ENCODE measurements at regions not wholly inside any gene's neighbourhood (a gene's known extent, or its start where the extent isn't known, plus 50 kb on each side); places are given as distances from the start of the nearest gene placed in this dataset.

DNA sequence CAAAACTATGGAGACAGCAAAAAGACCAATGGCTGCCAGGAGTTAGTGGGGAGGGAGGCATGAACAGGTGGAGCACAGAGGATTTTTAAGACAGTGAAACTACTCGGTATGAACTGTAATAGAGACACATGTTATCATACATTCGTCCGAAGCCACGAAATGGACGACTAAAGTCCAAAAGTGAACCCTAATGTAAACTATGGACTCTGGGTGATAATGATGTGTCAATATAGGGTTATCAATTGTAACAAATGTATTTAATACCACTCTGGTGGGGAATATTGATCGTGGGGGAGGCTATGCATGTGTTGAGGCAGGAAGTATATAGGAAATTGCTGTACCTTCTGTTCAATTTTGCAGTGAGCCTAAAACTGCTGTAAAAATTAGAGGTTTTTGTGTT is 107.0 kb downstream of the CPN2 start:
- no peaks in the 10 kb centered on the region for H3K4me1 ChIP-seq
- no peaks in the 10 kb centered on the region for H3K9me3 ChIP-seq
- no peaks in the 10 kb centered on the region for H3K36me3 ChIP-seq
- no peaks in the 10 kb centered on the region for H3K27me3 ChIP-seq
- no peak overlapping the region for H3K27ac ChIP-seq
- H3K4me3 ChIP-seq: no peak overlapping the region
- DNase-seq: no peak
- intact Hi-C loops (cut with DNase I; ENCODE audit: low total_unique reads): no loop called here
- TF ChIP-seq POLR2A (IDR thresholded peaks at IDR 0.05): no peak
- TF ChIP-seq, protein P1, sequence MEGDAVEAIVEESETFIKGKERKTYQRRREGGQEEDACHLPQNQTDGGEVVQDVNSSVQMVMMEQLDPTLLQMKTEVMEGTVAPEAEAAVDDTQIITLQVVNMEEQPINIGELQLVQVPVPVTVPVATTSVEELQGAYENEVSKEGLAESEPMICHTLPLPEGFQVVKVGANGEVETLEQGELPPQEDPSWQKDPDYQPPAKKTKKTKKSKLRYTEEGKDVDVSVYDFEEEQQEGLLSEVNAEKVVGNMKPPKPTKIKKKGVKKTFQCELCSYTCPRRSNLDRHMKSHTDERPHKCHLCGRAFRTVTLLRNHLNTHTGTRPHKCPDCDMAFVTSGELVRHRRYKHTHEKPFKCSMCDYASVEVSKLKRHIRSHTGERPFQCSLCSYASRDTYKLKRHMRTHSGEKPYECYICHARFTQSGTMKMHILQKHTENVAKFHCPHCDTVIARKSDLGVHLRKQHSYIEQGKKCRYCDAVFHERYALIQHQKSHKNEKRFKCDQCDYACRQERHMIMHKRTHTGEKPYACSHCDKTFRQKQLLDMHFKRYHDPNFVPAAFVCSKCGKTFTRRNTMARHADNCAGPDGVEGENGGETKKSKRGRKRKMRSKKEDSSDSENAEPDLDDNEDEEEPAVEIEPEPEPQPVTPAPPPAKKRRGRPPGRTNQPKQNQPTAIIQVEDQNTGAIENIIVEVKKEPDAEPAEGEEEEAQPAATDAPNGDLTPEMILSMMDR (IDR thresholded peaks at IDR 0.05): no peak

DNA sequence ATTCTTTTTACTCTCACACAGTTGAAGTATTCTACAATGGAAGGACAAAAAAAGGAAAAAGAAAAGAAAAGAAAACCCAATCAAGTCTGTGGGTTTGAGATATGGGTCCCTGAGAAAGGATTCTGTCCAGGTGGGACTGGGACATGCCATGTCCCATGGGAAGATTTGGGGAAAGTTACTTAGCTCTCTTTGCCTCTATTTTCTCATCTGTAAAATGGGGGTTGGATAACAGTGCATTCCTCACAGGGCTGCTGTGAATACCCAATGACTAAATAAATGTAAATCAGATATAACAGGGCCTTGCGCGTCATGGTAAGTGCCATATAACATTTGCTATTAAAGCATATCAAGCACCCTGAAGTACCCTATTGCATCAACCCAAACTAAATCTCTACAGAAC is 105.7 kb downstream of the CPN2 start:
- Histone ChIP-seq H3K27ac (no peak overlapping the region), H3K27me3 (no peaks in the 10 kb centered on the region), H3K4me1 (peaks cover 0 to 8% of the 10 kb centered on the region in 2 donors), H3K36me3 (no peaks in the 10 kb centered on the region), H3K4me3 (no peak overlapping the region), H3K9me3 (no peaks in the 10 kb centered on the region)
- no peak for TF ChIP-seq POLR2A (IDR thresholded peaks at IDR 0.05)
- TF ChIP-seq, protein P1 (IDR thresholded peaks at IDR 0.05): no peak
- intact Hi-C loops (cut with DNase I; ENCODE audit: low total_unique reads): no loop called here
- no peak for DNase-seq

DNA sequence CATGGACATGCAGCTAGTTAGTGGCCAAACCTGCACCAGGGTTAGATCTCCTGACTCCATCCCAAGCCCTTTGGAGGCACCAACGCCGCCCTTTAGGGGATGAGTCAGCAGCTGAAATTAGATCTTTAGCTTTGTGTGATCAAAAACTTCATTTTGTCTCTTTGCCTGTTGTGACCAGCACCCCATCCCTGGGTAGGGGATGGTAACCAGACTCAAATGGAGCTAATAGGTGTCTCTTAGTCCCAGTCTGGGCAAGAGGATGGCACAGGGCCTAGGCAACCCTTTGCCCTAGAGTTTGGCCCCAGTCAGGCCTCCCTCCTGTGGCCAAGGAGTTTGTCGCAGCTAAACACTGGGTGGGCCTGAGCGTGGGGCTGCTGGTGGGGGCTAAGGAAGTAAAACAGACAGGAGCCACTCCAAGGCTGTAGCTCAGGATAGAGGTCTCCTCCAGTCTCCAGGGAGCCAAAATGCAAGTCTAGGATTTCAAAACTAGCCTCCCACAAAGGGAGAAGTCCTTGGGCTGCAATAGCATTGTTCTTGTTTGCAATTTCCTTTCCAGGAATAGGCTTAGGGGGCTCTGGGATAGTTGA is 105.1 kb downstream of the CPN2 start:
- DNase-seq: no peak
- no peak for TF ChIP-seq POLR2A (IDR thresholded peaks at IDR 0.05)
- TF ChIP-seq, protein P1 (IDR thresholded peaks at IDR 0.05): no peak
- Histone ChIP-seq H3K4me1 (peaks cover 0 to 14% of the 10 kb centered on the region in 2 donors), H3K36me3 (no peaks in the 10 kb centered on the region), H3K27ac (no peak overlapping the region), H3K9me3 (no peaks in the 10 kb centered on the region), H3K27me3 (no peaks in the 10 kb centered on the region), H3K4me3 (no peak overlapping the region)
- intact Hi-C loops (cut with DNase I; ENCODE audit: low total_unique reads): no loop called here

DNA sequence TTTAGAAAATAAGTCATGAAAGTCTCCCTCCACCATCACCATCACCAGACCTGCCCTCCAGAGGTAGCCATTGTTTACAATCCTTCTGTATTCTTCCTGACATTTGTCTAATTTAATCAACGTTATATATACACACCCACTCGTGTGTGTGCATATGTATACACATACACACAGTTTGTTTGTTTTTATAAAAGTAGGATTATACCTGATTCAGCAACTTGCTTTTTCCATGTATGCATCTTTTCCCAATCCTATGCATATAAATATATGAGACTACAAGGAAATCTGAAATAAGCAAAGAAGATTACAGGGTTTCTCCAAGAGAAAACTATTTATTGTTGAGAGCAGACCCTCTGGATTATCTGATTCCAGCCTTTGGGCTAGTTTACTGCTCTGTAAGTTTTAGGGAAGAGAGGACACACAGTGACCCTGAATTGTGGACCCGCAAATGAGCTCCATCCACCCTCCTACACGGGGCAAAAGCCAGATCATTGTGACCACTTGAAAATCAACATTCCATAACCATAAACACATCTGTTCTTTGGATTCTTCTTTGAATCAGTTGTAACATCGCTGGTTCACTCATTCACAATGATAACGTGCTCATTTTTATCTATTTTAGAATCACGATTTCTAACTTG is 104.3 kb downstream of the CPN2 start:
- no peak for DNase-seq
- H3K4me1 ChIP-seq: peaks cover 0 to 14% of the 10 kb centered on the region in 2 donors
- H3K27me3 ChIP-seq: no peaks in the 10 kb centered on the region
- intact Hi-C loops (cut with DNase I; ENCODE audit: low total_unique reads): no loop called here
- no peaks in the 10 kb centered on the region for H3K36me3 ChIP-seq
- H3K9me3 ChIP-seq: no peaks in the 10 kb centered on the region
- no peak for TF ChIP-seq POLR2A (IDR thresholded peaks at IDR 0.05)
- TF ChIP-seq, protein P1 (IDR thresholded peaks at IDR 0.05): no peak
- H3K27ac ChIP-seq: no peak overlapping the region
- H3K4me3 ChIP-seq: no peak overlapping the region

DNA sequence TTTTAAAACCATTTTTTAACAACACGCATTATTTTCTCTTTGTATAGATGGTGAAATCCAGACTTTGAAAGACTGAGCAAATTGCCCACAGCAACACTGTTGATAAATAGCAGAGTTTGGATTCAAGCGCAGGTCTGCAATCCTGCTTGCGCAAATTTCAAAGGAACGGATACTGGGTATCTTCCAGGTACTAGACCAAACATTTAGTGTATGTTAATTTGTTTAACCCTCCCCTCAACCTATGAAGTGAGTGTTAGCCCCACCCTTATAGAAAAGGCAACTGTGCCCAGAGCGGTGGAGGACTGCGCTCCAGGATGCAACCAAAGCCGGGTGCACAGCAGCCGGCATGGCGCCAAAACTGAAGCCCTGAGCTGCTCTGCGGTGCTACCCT is 103.8 kb downstream of the CPN2 start:
- H3K27me3 ChIP-seq: no peaks in the 10 kb centered on the region
- H3K4me3 ChIP-seq: no peak overlapping the region
- H3K36me3 ChIP-seq: no peaks in the 10 kb centered on the region
- no peak for DNase-seq
- H3K27ac ChIP-seq: no peak overlapping the region
- peaks cover 0 to 14% of the 10 kb centered on the region in 2 donors for H3K4me1 ChIP-seq
- intact Hi-C loops (cut with DNase I; ENCODE audit: low total_unique reads): no loop called here
- no peak for TF ChIP-seq POLR2A (IDR thresholded peaks at IDR 0.05)
- TF ChIP-seq, protein P1 (IDR thresholded peaks at IDR 0.05): no peak
- H3K9me3 ChIP-seq: no peaks in the 10 kb centered on the region
